Osteocyte (in vitro differentiated cells): ENCODE measurements at regions not wholly inside any gene's neighbourhood (a gene's known extent, or its start where the extent isn't known, plus 50 kb on each side); places are given as distances from the start of the nearest gene placed in this dataset.

Experiments used
- DNase-seq: peaks from one replicate; pipeline ENCODE4 v3.0.0; 2021; ENCODE audit warnings: mixed read lengths; ENCODE audit not compliant: unreplicated experiment; ENCODE audit errors: extremely low spot score
- H3K27ac Mint-ChIP-seq: one replicate; pipeline ENCODE4 v1.8.0; 2021; ENCODE audit warnings: mild to moderate bottlenecking, mixed read lengths; ENCODE audit not compliant: unreplicated experiment
- H3K27me3 Mint-ChIP-seq: one replicate; pipeline ENCODE4 v1.8.0; 2021; ENCODE audit warnings: mixed read lengths; ENCODE audit not compliant: unreplicated experiment
- H3K36me3 Mint-ChIP-seq: one replicate; pipeline ENCODE4 v1.8.0; 2021; ENCODE audit warnings: mixed read lengths; ENCODE audit not compliant: unreplicated experiment
- H3K4me1 Mint-ChIP-seq: one replicate; pipeline ENCODE4 v1.8.0; 2021; ENCODE audit warnings: mixed read lengths; ENCODE audit not compliant: unreplicated experiment
- H3K4me3 Mint-ChIP-seq: one replicate; pipeline ENCODE4 v1.8.0; 2021; ENCODE audit warnings: mild to moderate bottlenecking, moderate library complexity, mixed read lengths; ENCODE audit not compliant: unreplicated experiment
- H3K9me3 Mint-ChIP-seq: one replicate; pipeline ENCODE4 v1.8.0; 2021; ENCODE audit warnings: mixed read lengths; ENCODE audit not compliant: unreplicated experiment
- CTCF ChIP-seq: fragments of 200-600 bp; sonication (generic); IDR thresholded peaks from 2 replicates; pipeline ENCODE4 v1.5.0; 2021; ENCODE audit warnings: antibody characterized with exemption, mild to moderate bottlenecking, moderate library complexity

- DNase-seq: no peak
- Mint-ChIP-seq H3K4me1 (peaks cover 9% of the 10 kb centered on the region), H3K27ac (no peak overlapping the region), H3K4me3 (no peak overlapping the region), H3K27me3 (peaks cover 41% of the 10 kb centered on the region), H3K9me3 (no peaks in the 10 kb centered on the region), H3K36me3 (peaks cover 2% of the 10 kb centered on the region)
- no peak for TF ChIP-seq CTCF
Measured at GRCh38 chr2:128663371-128664050, 344.8 kb upstream of the HS6ST1 start.

- Mint-ChIP-seq H3K4me1 (peaks cover 9% of the 10 kb centered on the region), H3K36me3 (peaks cover 2% of the 10 kb centered on the region), H3K9me3 (no peaks in the 10 kb centered on the region), H3K27me3 (peaks cover 33% of the 10 kb centered on the region), H3K4me3 (no peak overlapping the region), H3K27ac (peak overlapping the region; percentile 37)
- TF ChIP-seq CTCF: no peak
- peak; percentile 74 for DNase-seq
Measured at GRCh38 chr2:128664499-128664971, 345.9 kb upstream of the HS6ST1 start.

GRCh38 chr2:128665113-128665512 lies 346.4 kb upstream of the HS6ST1 start:
- Mint-ChIP-seq H3K4me1 (peaks cover 14% of the 10 kb centered on the region), H3K27me3 (peaks cover 27% of the 10 kb centered on the region), H3K27ac (peak overlapping the region; percentile 37), H3K9me3 (no peaks in the 10 kb centered on the region), H3K4me3 (no peak overlapping the region), H3K36me3 (peaks cover 2% of the 10 kb centered on the region)
- no peak for TF ChIP-seq CTCF
- peak; percentile 70 for DNase-seq

- no peaks in the 10 kb centered on the region for H3K9me3 Mint-ChIP-seq
- H3K27me3 Mint-ChIP-seq: peaks cover 18% of the 10 kb centered on the region
- H3K27ac Mint-ChIP-seq: no peak overlapping the region
- no peak for DNase-seq
- H3K36me3 Mint-ChIP-seq: no peaks in the 10 kb centered on the region
- H3K4me1 Mint-ChIP-seq: peaks cover 17% of the 10 kb centered on the region
- TF ChIP-seq CTCF: no peak
- no peak overlapping the region for H3K4me3 Mint-ChIP-seq
Measured at GRCh38 chr2:128666596-128666995, 347.9 kb upstream of the HS6ST1 start.

- no peaks in the 10 kb centered on the region for H3K9me3 Mint-ChIP-seq
- peak; percentile 73 for DNase-seq
- H3K27ac Mint-ChIP-seq: no peak overlapping the region
- peaks cover 17% of the 10 kb centered on the region for H3K4me1 Mint-ChIP-seq
- peaks cover 17% of the 10 kb centered on the region for H3K27me3 Mint-ChIP-seq
- H3K4me3 Mint-ChIP-seq: no peak overlapping the region
- no peaks in the 10 kb centered on the region for H3K36me3 Mint-ChIP-seq
- no peak for TF ChIP-seq CTCF
Measured at GRCh38 chr2:128667391-128667790, 348.7 kb upstream of the HS6ST1 start.
